Fibroblast of the aortic adventitia (primary cell): ENCODE measurements at regions not wholly inside any gene's neighbourhood (a gene's known extent, or its start where the extent isn't known, plus 50 kb on each side); places are given as distances from the start of the nearest gene placed in this dataset.

Experiments
- DNase-seq: peaks from one replicate; pipeline ENCODE4 v3.0.0-alpha.2; 2010; ENCODE audit warnings: low read depth
- H3K4me3 ChIP-seq: 2 replicates; pipeline ENCODE4 v1.5.1; 2011; ENCODE audit warnings: low read depth, mild to moderate bottlenecking, control low read depth, low read length, moderate library complexity
- TF ChIP-seq, protein P1 (sequence below): IDR thresholded peaks from 2 replicates; pipeline ENCODE4 v1.5.1; 2011; ENCODE audit warnings: mild to moderate bottlenecking, low read length, control low read depth, inconsistent platforms; ENCODE audit not compliant: insufficient read depth

DNA sequence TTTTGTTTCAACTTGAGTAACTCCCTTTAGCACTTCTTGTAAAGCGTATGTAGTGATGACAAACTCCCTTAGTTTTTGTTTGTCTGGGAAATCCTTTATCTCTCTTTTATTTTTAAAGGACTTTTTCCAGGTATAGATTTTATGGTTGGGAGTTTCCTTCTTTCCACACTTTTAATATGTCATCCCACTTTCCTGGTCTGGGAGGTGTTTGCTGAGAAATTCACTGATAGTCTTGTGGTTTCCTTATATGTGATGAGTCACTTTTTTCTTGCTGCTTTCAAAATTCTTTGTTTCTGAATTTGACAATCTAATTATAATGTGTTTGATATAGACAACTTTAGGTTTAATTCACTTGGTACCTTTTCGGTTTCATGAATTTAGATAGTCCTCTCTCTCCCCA is 353.9 kb downstream of the GPAT3 start:
- TF ChIP-seq, protein P1, sequence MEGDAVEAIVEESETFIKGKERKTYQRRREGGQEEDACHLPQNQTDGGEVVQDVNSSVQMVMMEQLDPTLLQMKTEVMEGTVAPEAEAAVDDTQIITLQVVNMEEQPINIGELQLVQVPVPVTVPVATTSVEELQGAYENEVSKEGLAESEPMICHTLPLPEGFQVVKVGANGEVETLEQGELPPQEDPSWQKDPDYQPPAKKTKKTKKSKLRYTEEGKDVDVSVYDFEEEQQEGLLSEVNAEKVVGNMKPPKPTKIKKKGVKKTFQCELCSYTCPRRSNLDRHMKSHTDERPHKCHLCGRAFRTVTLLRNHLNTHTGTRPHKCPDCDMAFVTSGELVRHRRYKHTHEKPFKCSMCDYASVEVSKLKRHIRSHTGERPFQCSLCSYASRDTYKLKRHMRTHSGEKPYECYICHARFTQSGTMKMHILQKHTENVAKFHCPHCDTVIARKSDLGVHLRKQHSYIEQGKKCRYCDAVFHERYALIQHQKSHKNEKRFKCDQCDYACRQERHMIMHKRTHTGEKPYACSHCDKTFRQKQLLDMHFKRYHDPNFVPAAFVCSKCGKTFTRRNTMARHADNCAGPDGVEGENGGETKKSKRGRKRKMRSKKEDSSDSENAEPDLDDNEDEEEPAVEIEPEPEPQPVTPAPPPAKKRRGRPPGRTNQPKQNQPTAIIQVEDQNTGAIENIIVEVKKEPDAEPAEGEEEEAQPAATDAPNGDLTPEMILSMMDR, result no peak
- H3K4me3 ChIP-seq, result no peak overlapping the region
- peak; percentile 65 for DNase-seq

DNA sequence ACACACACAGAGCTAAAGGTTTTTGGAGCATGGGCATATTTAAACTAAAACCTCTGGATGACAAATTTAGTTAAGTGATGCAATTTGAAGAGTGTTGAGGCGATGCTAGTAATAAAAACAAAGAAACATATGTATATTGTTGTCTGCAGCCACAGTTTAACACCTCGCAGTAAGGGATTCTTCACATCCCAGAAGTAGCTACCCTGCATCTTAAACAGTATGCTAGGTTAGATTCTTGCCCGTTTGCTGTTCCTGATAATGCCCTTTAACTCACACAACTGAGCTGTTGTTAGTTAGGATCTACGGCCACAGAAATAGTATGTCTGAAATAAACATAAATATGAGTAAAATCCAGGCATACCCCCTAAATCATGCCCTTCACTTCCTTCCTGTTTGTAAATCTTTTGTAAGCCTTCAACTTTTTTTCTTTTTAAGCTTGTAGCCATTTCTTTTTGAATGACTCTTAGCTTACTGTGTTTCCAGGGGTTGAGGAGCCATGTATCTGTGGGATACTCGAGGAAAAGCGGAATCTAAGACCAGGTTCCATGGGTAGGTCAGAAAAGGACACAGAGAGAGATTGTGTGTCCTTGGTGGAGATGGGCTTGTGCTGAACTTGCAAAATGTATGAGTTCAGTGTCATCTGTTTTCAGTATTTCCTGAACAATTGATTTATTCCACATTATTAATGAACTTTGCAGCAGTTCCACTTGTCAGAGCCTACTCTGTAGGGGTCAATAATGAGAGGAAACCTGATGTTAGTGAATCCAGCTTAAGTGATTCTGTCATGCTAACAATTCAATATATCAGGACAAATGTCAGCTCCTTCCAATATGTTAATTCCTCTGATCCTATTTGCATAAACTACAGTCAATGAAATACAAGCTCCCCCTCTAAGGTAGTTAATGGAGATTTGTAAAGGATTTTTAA is 349.6 kb downstream of the GPAT3 start:
- no peak for DNase-seq
- H3K4me3 ChIP-seq, result no peak overlapping the region
- TF ChIP-seq, protein P1, result no peak

DNA sequence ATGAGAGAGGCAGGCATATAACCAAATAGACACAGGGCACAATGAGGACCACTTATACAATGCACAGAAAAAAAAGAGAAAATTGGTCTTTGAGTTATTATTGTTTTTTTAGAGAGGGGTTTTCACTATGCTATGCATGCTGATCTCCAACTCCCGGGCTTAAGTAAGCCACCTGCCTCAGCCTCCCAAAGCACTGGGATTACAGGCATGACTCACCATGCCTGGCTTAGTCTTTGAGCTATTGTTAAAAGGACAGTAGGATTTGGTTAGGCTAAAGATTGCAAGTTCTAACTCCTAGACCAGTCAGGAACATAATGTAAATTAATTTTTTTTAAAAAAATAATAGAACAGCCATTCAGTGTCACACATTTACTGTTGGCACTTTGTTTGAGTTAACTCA is 340.1 kb downstream of the GPAT3 start:
- peak; percentile 46 for DNase-seq
- no peak overlapping the region for H3K4me3 ChIP-seq
- TF ChIP-seq, protein P1, result no peak

DNA sequence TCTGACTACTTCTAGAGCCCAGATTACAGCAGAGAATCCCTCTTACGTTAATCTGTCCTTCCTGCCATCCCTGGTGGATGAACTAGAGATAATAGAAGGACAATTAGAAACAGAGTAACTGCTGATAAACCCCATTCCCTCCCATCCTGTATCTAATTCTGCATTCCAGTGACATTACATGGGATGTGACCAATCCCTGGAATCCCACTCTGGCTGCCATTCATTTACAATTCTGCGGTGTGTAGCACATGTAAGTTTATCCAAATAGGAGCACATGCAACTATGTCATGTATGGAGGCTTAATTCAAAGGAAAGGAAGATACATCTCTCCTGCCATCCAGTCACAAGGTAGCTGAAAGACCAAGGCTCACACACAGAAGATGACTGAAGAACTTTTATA is 339.5 kb downstream of the GPAT3 start:
- no peak overlapping the region for H3K4me3 ChIP-seq
- TF ChIP-seq, protein P1, result no peak
- DNase-seq, result no peak

DNA sequence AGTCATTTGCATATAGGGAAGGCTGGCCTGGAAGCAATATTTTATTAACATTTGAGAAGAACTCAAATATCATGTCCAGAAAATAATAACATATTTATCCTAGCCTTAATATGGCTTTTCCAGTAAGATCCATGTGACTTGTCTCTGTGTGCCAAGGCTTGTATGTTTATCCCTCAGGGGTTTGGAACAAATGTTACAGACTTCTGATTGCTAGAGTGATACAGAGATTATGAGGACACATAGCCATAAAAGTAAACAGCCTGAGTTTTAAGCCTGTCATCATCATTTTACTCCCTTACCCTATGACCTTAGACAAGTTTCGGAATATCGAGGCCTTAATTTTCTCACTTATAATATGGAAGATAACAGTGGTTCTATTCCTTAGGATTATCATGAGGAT is 338.1 kb downstream of the GPAT3 start:
- H3K4me3 ChIP-seq, result no peak overlapping the region
- no peak for DNase-seq
- TF ChIP-seq, protein P1, result no peak

DNA sequence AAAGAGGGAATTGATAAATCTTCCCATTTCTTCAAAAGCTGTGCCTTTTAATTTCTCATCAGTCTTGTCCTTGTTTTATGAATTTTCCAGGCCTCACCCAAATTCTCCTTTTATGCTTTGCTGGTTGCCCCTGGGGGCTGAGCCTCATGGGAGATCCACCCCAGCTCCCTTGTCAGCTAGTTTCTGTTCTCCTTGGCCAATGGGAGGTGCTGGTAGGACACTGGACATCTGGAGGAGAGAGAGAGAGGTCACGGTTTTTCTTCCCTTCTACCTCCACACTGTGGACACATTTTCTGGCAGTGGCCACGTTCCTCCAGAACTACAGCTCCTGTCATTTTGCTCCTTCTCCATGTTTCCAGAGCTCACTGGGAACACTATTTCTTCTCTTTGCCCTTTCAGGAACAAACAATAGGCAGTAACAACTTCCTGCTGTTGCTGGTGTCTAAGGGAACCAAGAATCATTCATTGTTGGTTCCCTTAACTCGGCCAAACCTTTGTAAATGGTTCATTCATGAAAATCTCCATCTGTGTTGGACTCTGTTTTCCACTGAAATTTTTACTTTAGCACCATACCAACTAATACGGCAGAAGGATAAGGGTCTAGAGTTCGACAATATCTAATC is 334.5 kb downstream of the GPAT3 start:
- no peak overlapping the region for H3K4me3 ChIP-seq
- TF ChIP-seq, protein P1, result no peak
- DNase-seq, result no peak
